A549 (cell line): ENCODE measurements at regions not wholly inside any gene's neighbourhood (a gene's known extent, or its start where the extent isn't known, plus 50 kb on each side); places are given as distances from the start of the nearest gene placed in this dataset.

ENCODE experiments used
- ATAC-seq, 2 experiments: fragments of 200-7000 bp in 1 of 2; fragments of >200 bp in 1 of 2; cut with Nextera tagmentation in 1 of 2; cut with Tn5 transposase in 1 of 2; 3 replicates each; pipeline versions ENCODE4 v1.8.0 to v1.9.1; 2018 to 2020; ENCODE audit warnings: mild to moderate bottlenecking in 1 of 2, moderate library complexity in 1 of 2
- CTCF ChIA-PET: fragments of 300-600 bp; sonication (Branson Sonifier 250); formaldehyde crosslinking; extraction: SDS; loops from one replicate; lab custom pipeline; 2021; ENCODE audit warnings: antibody characterized with exemption, inconsistent platforms; lab: Yijun Ruan, JAX
- POLR2A ChIA-PET: fragments of 350-600 bp; formaldehyde crosslinking; extraction: SDS; loops from one replicate; lab custom pipeline; 2021; ENCODE audit warnings: antibody characterized with exemption, inconsistent platforms; lab: Yijun Ruan, JAX
- DNase-seq, 2 experiments: peaks; one replicate each; pipeline versions ENCODE4 v3.0.0 to v3.0.0-alpha.2; 2011 to 2016; ENCODE audit warnings: low read depth in 1 of 2, low spot score in 1 of 2
- FAIRE-seq: peaks from 2 replicates; lab custom pipeline; 2011; peaks lifted over from hg19 to GRCh38; lab: Jason Lieb, UNC
- H3K27ac ChIP-seq, 2 experiments: fragments of >200 bp; sonication (Bioruptor Twin); formaldehyde crosslinking; 3 replicates each; pipeline ENCODE4 v1.5.1; 2016 to 2017
- H3K4me1 ChIP-seq: fragments of >200 bp; sonication (Bioruptor Twin); formaldehyde crosslinking; 3 replicates; pipeline ENCODE4 v1.6.1; 2016
- H3K4me2 ChIP-seq: fragments of >200 bp; sonication (Bioruptor Twin); formaldehyde crosslinking; 3 replicates; pipeline ENCODE4 v1.6.1; 2016
- H3K4me3 ChIP-seq: fragments of >200 bp; sonication (Bioruptor Twin); formaldehyde crosslinking; 3 replicates; pipeline ENCODE4 v1.5.1; 2016
- H3K9me3 ChIP-seq: fragments of >200 bp; sonication (Bioruptor Twin); formaldehyde crosslinking; 3 replicates; pipeline ENCODE4 v1.6.1; 2016
- CHD2 ChIP-seq: fragments of 150-350 bp; IDR thresholded peaks from 2 replicates; pipeline ENCODE4 v1.6.1; 2014; ENCODE audit warnings: low read length; ENCODE audit not compliant: partially characterized antibody
- CTCF ChIP-seq: fragments of >200 bp; sonication (Bioruptor Twin); formaldehyde crosslinking; IDR thresholded peaks from 3 replicates; pipeline ENCODE4 v1.5.1; 2016
- E2F6 ChIP-seq: IDR thresholded peaks from 2 replicates; pipeline ENCODE4 v1.6.1; 2012; ENCODE audit warnings: low read depth, borderline replicate concordance
- ESRRA ChIP-seq: fragments of 150-350 bp; IDR thresholded peaks from 2 replicates; pipeline ENCODE4 v1.6.1; 2014; ENCODE audit warnings: mild to moderate bottlenecking, low read length, borderline replicate concordance
- FOSB ChIP-seq: fragments of 250-450 bp; sonication (Bioruptor Pico); IDR thresholded peaks from 2 replicates; pipeline ENCODE4 v1.5.0; 2020; ENCODE audit warnings: mild to moderate bottlenecking, moderate library complexity
- FOXS1 ChIP-seq: fragments of 250-450 bp; sonication (Bioruptor Pico); IDR thresholded peaks from 2 replicates; pipeline ENCODE4 v1.5.0; 2020; ENCODE audit warnings: mild to moderate bottlenecking, moderate library complexity
- GATA3 ChIP-seq: IDR thresholded peaks from 2 replicates; pipeline ENCODE4 v1.6.1; 2012; ENCODE audit warnings: borderline replicate concordance
- HDAC2 ChIP-seq: fragments of 200-600 bp; sonication (generic); IDR thresholded peaks from 2 replicates; pipeline ENCODE4 v1.6.1; 2016
- HES2 ChIP-seq: fragments of >200 bp; sonication (Bioruptor Twin); formaldehyde crosslinking; IDR thresholded peaks from 2 replicates; pipeline ENCODE4 v1.6.1; 2016
- HEYL ChIP-seq: fragments of 250-450 bp; sonication (Bioruptor Pico); IDR thresholded peaks from 2 replicates; pipeline ENCODE4 v1.8.0; 2021; ENCODE audit warnings: mild to moderate bottlenecking, moderate library complexity
- HOXA7 ChIP-seq: fragments of 250-450 bp; sonication (Bioruptor Pico); IDR thresholded peaks from 2 replicates; pipeline ENCODE4 v1.5.0; 2020; ENCODE audit warnings: mild to moderate bottlenecking, moderate library complexity
- HOXB5 ChIP-seq: fragments of 250-450 bp; sonication (Bioruptor Pico); IDR thresholded peaks from 2 replicates; pipeline ENCODE4 v1.5.0; 2020; ENCODE audit warnings: mild to moderate bottlenecking, moderate library complexity
- KDM5A ChIP-seq: fragments of 200-600 bp; sonication (generic); IDR thresholded peaks from 2 replicates; pipeline ENCODE4 v1.6.1; 2016; ENCODE audit warnings: antibody characterized with exemption, mild to moderate bottlenecking
- MAFK ChIP-seq: fragments of 450-650 bp; IDR thresholded peaks from 2 replicates; pipeline ENCODE4 v1.6.1; 2014; ENCODE audit not compliant: partially characterized antibody
- MAZ ChIP-seq: fragments of 150-350 bp; IDR thresholded peaks from 2 replicates; pipeline ENCODE4 v1.6.1; 2014; ENCODE audit warnings: antibody characterized with exemption, low read depth, low read length, borderline replicate concordance
- NFE2L2 ChIP-seq: fragments of 150-350 bp; conservative IDR thresholded peaks from 2 replicates; pipeline ENCODE4 v1.6.1; 2014; ENCODE audit warnings: low read length
- NPAS2 ChIP-seq: fragments of 250-450 bp; sonication (Bioruptor Pico); IDR thresholded peaks from 2 replicates; pipeline ENCODE4 v1.8.0; 2022; ENCODE audit warnings: mild to moderate bottlenecking, moderate library complexity, borderline replicate concordance
- POLR2AphosphoS2 ChIP-seq: conservative IDR thresholded peaks from 2 replicates; pipeline ENCODE4 v1.6.1; 2012; ENCODE audit warnings: low read length, improper control_type of control experiment, inconsistent platforms
- RAD21 ChIP-seq, 2 experiments: fragments of >200 bp in 1 of 2; sonication (Bioruptor Twin) in 1 of 2; formaldehyde crosslinking in 1 of 2; IDR thresholded peaks in 1 of 2; conservative IDR thresholded peaks in 1 of 2; 2 replicates in 1 of 2; 3 replicates in 1 of 2; pipeline ENCODE4 v1.6.1; 2012 to 2018; ENCODE audit warnings: inconsistent platforms in 1 of 2
- SREBF2 ChIP-seq: fragments of 450-650 bp; IDR thresholded peaks from 2 replicates; pipeline ENCODE4 v1.6.1; 2014; ENCODE audit warnings: mild to moderate bottlenecking, moderate library complexity
- ZFP36 ChIP-seq: fragments of 450-650 bp; IDR thresholded peaks from 2 replicates; pipeline ENCODE4 v1.6.1; 2014; ENCODE audit warnings: borderline replicate concordance; ENCODE audit not compliant: partially characterized antibody
- ZNF302 ChIP-seq: fragments of 250-450 bp; sonication (Bioruptor Pico); IDR thresholded peaks from 2 replicates; pipeline ENCODE4 v1.9.0; 2021; ENCODE audit warnings: inconsistent platforms, mild to moderate bottlenecking, moderate library complexity
- WGBS: methylation state at CpG from one replicate; pipeline ENCODE4 v1.1.6; 2017; ENCODE audit errors: missing lambda C conversion rate; 5-methylcytosine and 5-hydroxymethylcytosine counted together
- TF ChIP-seq, protein P1 (sequence below): fragments of 200-600 bp; sonication (generic); IDR thresholded peaks from 2 replicates; pipeline ENCODE4 v1.6.1; 2016; ENCODE audit warnings: antibody characterized with exemption, mild to moderate bottlenecking, moderate library complexity
- TF ChIP-seq, protein P2 (sequence below): fragments of >200 bp; sonication (Bioruptor Twin); formaldehyde crosslinking; IDR thresholded peaks from 3 replicates; pipeline ENCODE4 v1.6.1; 2016

GRCh38 chr10:64288404-64288803, 767.2 kb downstream of the REEP3 start (continued):
- TF ChIP-seq FOSB (CRISPR knock-in tag) (no peak), HDAC2 (no peak), E2F6 (no peak)

- 0% methylated on average over 1 of the region's 1 CpG for WGBS
- H3K9me3 ChIP-seq = no peaks in the 10 kb centered on the region
- H3K27ac ChIP-seq = no peak overlapping the region
- no peak for DNase-seq
- POLR2A ChIA-PET = no interaction called here
- H3K4me3 ChIP-seq = no peak overlapping the region
- no peak overlapping the region for H3K4me2 ChIP-seq
- no peak for ATAC-seq
- no peak for FAIRE-seq
- no peaks in the 10 kb centered on the region for H3K4me1 ChIP-seq
- TF ChIP-seq HEYL (CRISPR knock-in tag) = no peak
- TF ChIP-seq, all 56 proteins: peak for 0
- CTCF ChIA-PET = interaction anchor here (1.0 kb wide), 1 partner anchor 12 kb away, joined by 3 read pairs; no protein-coding TSS in a partner anchor
Measured at GRCh38 chr10:64303566-64303965, 782.4 kb downstream of the REEP3 start.

- POLR2A ChIA-PET = no interaction called here
- FAIRE-seq = no peak
- no peak for TF ChIP-seq CHD2
- TF ChIP-seq ZNF302 (CRISPR knock-in tag) = no peak
- TF ChIP-seq POLR2AphosphoS2 = no peak
- no peak for TF ChIP-seq NFE2L2
- TF ChIP-seq, protein P1, sequence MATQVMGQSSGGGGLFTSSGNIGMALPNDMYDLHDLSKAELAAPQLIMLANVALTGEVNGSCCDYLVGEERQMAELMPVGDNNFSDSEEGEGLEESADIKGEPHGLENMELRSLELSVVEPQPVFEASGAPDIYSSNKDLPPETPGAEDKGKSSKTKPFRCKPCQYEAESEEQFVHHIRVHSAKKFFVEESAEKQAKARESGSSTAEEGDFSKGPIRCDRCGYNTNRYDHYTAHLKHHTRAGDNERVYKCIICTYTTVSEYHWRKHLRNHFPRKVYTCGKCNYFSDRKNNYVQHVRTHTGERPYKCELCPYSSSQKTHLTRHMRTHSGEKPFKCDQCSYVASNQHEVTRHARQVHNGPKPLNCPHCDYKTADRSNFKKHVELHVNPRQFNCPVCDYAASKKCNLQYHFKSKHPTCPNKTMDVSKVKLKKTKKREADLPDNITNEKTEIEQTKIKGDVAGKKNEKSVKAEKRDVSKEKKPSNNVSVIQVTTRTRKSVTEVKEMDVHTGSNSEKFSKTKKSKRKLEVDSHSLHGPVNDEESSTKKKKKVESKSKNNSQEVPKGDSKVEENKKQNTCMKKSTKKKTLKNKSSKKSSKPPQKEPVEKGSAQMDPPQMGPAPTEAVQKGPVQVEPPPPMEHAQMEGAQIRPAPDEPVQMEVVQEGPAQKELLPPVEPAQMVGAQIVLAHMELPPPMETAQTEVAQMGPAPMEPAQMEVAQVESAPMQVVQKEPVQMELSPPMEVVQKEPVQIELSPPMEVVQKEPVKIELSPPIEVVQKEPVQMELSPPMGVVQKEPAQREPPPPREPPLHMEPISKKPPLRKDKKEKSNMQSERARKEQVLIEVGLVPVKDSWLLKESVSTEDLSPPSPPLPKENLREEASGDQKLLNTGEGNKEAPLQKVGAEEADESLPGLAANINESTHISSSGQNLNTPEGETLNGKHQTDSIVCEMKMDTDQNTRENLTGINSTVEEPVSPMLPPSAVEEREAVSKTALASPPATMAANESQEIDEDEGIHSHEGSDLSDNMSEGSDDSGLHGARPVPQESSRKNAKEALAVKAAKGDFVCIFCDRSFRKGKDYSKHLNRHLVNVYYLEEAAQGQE = no peak
- TF ChIP-seq MAFK = no peak
- no peak for TF ChIP-seq GATA3
- TF ChIP-seq, protein P2, sequence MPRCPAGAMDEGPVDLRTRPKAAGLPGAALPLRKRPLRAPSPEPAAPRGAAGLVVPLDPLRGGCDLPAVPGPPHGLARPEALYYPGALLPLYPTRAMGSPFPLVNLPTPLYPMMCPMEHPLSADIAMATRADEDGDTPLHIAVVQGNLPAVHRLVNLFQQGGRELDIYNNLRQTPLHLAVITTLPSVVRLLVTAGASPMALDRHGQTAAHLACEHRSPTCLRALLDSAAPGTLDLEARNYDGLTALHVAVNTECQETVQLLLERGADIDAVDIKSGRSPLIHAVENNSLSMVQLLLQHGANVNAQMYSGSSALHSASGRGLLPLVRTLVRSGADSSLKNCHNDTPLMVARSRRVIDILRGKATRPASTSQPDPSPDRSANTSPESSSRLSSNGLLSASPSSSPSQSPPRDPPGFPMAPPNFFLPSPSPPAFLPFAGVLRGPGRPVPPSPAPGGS = no peak
- no peak for TF ChIP-seq SREBF2
- TF ChIP-seq HOXB5 (CRISPR knock-in tag) = no peak
- TF ChIP-seq, all 56 proteins: peak for 0
- CTCF ChIA-PET = no interaction called here
- Histone ChIP-seq H3K9me3 (no peaks in the 10 kb centered on the region), H3K4me1 (no peaks in the 10 kb centered on the region), H3K4me2 (no peak overlapping the region), H3K4me3 (no peak overlapping the region), H3K27ac (no peak overlapping the region)
- ATAC-seq (no peak), DNase-seq (no peak)
- 2% methylated on average over 3 of the region's 3 CpGs for WGBS
Measured at GRCh38 chr10:64306729-64307327, 785.6 kb downstream of the REEP3 start.

- H3K9me3 ChIP-seq = no peaks in the 10 kb centered on the region
- 0% methylated on average over 5 of the region's 5 CpGs for WGBS
- ATAC-seq (no peak), DNase-seq (no peak), FAIRE-seq (no peak)
- H3K4me3 ChIP-seq = no peak overlapping the region
- CTCF ChIA-PET = no interaction called here
- no peaks in the 10 kb centered on the region for H3K4me1 ChIP-seq
- POLR2A ChIA-PET = no interaction called here
- H3K4me2 ChIP-seq = no peak overlapping the region
- H3K27ac ChIP-seq = no peak overlapping the region
- TF ChIP-seq HES2 = no peak
- TF ChIP-seq KDM5A = no peak
- no peak for TF ChIP-seq FOXS1 (CRISPR knock-in tag)
- no peak for TF ChIP-seq ESRRA
- no peak for TF ChIP-seq RAD21 (conservative IDR thresholded peaks at IDR 0.05 in 1 of 2, IDR thresholded peaks at IDR 0.05 in 1 of 2)
- TF ChIP-seq HOXA7 (CRISPR knock-in tag) = no peak
- no peak for TF ChIP-seq ZFP36
- no peak for TF ChIP-seq MAZ
- no peak for TF ChIP-seq CTCF
- no peak for TF ChIP-seq NPAS2 (CRISPR knock-in tag)
Measured at GRCh38 chr10:64312876-64313275, 791.7 kb downstream of the REEP3 start.
